ENCODE measurements at regions not wholly inside any gene's neighbourhood (a gene's known extent, or its start where the extent isn't known, plus 50 kb on each side); places are given as distances from the start of the nearest gene placed in this dataset.

DNA sequence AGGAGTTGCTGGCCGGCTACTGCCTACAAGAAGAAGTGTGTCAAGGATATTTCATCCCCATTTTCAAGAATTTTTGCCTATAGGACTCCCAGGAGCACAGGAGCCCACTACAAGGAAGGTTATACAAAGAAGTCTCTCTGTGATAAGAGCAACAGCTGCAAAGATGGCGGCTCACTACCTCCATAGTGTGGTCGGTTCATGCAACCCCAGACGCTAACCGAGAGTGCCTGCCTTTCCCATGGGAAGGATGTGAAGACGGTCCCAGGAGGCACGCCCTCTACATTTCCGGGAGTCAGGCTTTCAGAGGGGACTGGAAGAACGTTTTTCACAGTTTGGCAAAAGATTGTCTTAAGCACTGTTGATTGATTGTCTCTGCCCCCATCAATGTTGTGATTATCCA, 816.3 kb downstream of the QKI start:
- Histone ChIP-seq H2BK5ac (ENCODE audit: insufficient read length, low read length) (no peak overlapping the region), H2AFZ (ENCODE audit: low read length) (no peak overlapping the region), H3K56ac (ENCODE audit: insufficient read length, low read depth, low read length) (no peak overlapping the region), H3K27ac (ENCODE audit: insufficient read length, low read depth, low read length) (no peak overlapping the region), H3K79me1 (ENCODE audit: insufficient read depth, low read depth, low read length, poor library complexity, severe bottlenecking) (no peaks in the 10 kb centered on the region), H3K27me3 (ENCODE audit: insufficient read depth, low read length) (no peaks in the 10 kb centered on the region), H3T11ph (ENCODE audit: low read length) (no peak overlapping the region), H3K9me3 (ENCODE audit: control insufficient read depth, low read depth, low read length) (no peaks in the 10 kb centered on the region), H3K9ac (ENCODE audit: extremely low read depth, insufficient read length, low read length) (no peak overlapping the region), H2BK15ac (ENCODE audit: low read depth, low read length) (no peak overlapping the region), H3K23me2 (ENCODE audit: insufficient read length, low read depth, low read length, poor library complexity, severe bottlenecking) (no peaks in the 10 kb centered on the region), H4K20me1 (ENCODE audit: control insufficient read depth, insufficient read depth, insufficient read length) (no peaks in the 10 kb centered on the region), H2BK20ac (ENCODE audit: low read depth, low read length, poor library complexity, severe bottlenecking) (no peak overlapping the region), H3K4me2 (ENCODE audit: insufficient read depth, insufficient read length, low read length) (no peak overlapping the region), H3K4ac (ENCODE audit: low read depth, low read length) (no peak overlapping the region), H2BK120ac (ENCODE audit: low read depth, low read length, poor library complexity, severe bottlenecking) (no peak overlapping the region), H4K91ac (ENCODE audit: insufficient read length, low read depth, low read length) (no peak overlapping the region), H3K79me2 (ENCODE audit: insufficient read depth, low read length) (no peaks in the 10 kb centered on the region), H3K14ac (ENCODE audit: insufficient read depth, low read length) (no peak overlapping the region), H4K5ac (ENCODE audit: insufficient read length, low read depth, low read length) (no peak overlapping the region), H2BK12ac (ENCODE audit: insufficient read length, low read depth, low read length) (no peak overlapping the region), H3K4me1 (ENCODE audit: insufficient read depth, low read length) (no peaks in the 10 kb centered on the region), H3K18ac (ENCODE audit: insufficient read length, low read depth, low read length) (no peak overlapping the region), H4K8ac (replicated peaks; ENCODE audit: insufficient read length, low read depth, low read length) (no peak overlapping the region), H3K23ac (ENCODE audit: insufficient read length, low read depth, low read length) (no peak overlapping the region), H2AK5ac (ENCODE audit: insufficient read length, low read length) (no peak overlapping the region)
- no peak for DNase-seq
- H3K9me3 Mint-ChIP-seq, result peaks cover 6 to 19% of the 10 kb centered on the region in 2 experiments
- no CpG with 5 or more reads among the region's 9 CpGs for WGBS (ENCODE audit: extremely low coverage, insufficient read length, low lambda C conversion rate)
- H3K27ac Mint-ChIP-seq, result no peak overlapping the region
- H3K4me3 Mint-ChIP-seq, result no peak overlapping the region
- peaks cover 8 to 9% of the 10 kb centered on the region in 2 experiments; a peak in 2 of 4 replicates for H3K4me1 Mint-ChIP-seq
- H3K36me3 Mint-ChIP-seq (ENCODE audit: insufficient read depth in 1 of 3, low read depth in 3 of 3), result peaks cover 3 to 19% (median 4%) of the 10 kb centered on the region in 3 experiments; a peak in 5 of 7 replicates
- TF ChIP-seq, protein P1, sequence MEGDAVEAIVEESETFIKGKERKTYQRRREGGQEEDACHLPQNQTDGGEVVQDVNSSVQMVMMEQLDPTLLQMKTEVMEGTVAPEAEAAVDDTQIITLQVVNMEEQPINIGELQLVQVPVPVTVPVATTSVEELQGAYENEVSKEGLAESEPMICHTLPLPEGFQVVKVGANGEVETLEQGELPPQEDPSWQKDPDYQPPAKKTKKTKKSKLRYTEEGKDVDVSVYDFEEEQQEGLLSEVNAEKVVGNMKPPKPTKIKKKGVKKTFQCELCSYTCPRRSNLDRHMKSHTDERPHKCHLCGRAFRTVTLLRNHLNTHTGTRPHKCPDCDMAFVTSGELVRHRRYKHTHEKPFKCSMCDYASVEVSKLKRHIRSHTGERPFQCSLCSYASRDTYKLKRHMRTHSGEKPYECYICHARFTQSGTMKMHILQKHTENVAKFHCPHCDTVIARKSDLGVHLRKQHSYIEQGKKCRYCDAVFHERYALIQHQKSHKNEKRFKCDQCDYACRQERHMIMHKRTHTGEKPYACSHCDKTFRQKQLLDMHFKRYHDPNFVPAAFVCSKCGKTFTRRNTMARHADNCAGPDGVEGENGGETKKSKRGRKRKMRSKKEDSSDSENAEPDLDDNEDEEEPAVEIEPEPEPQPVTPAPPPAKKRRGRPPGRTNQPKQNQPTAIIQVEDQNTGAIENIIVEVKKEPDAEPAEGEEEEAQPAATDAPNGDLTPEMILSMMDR (conservative IDR thresholded peaks at IDR 0.05), result no peak
- no peaks in the 10 kb centered on the region for H3K27me3 Mint-ChIP-seq (ENCODE audit: low read depth)

Measured in H9 (cell line).